GM12892 (cell line): ENCODE measurements at regions not wholly inside any gene's neighbourhood (a gene's known extent, or its start where the extent isn't known, plus 50 kb on each side); places are given as distances from the start of the nearest gene placed in this dataset.

ENCODE experiments used
- POLR2A ChIP-seq: IDR thresholded peaks from 2 replicates; pipeline ENCODE4 v1.6.1; 2011; ENCODE audit warnings: low read depth, low read length, control low read depth
- POLR2AphosphoS5 ChIP-seq: IDR thresholded peaks from 2 replicates; pipeline ENCODE4 v1.6.1; 2011; ENCODE audit warnings: low read depth, low read length, control low read depth

DNA sequence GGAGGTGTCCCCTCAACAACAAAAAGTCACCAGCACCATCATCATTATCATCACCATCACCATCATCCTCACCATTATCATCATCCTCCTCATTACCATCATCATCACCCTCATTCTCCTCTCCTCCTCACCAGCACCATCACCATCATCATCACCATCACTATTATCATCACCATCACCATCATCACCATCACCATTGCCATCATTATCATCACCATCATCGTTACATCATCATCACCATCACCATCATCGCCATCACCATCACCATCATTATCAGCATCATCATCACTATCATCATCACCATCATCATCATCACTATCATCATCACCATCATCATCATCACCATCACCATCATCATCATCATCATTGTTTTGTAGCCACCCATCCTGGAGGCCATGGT lies 212.6 kb downstream of the MN1 start:
- TF ChIP-seq POLR2A (no peak), POLR2AphosphoS5 (no peak)
